Hippocampal formation (tissue), 2 donors: ENCODE measurements at regions not wholly inside any gene's neighbourhood (a gene's known extent, or its start where the extent isn't known, plus 50 kb on each side); places are given as distances from the start of the nearest gene placed in this dataset.

Experiments used
- DNase-seq, 2 donors: peaks; one replicate each; lab custom pipeline; 2025; lab: John Stamatoyannopoulos, UW

- DNase-seq: peak in 1 of 2 donors; percentile 51
These were observed 100.8 kb downstream of the PPM1A start for GRCh38 chr14:60349663-60350365.

- DNase-seq: no peak
These were observed 101.3 kb downstream of the PPM1A start for GRCh38 chr14:60350366-60350720.

- no peak for DNase-seq
These were observed 104.4 kb downstream of the PPM1A start for GRCh38 chr14:60353420-60353819.

- no peak for DNase-seq
These were observed 106.7 kb downstream of the PPM1A start for GRCh38 chr14:60355768-60356167.

- no peak for DNase-seq
These were observed 107.4 kb downstream of the PPM1A start for GRCh38 chr14:60356386-60356785.

GRCh38 chr14:60356906-60357550 lies 108.0 kb downstream of the PPM1A start:
- no peak for DNase-seq

GRCh38 chr14:60357551-60358149 lies 108.6 kb downstream of the PPM1A start:
- no peak for DNase-seq

GRCh38 chr14:60363275-60363674 lies 114.3 kb downstream of the PPM1A start:
- DNase-seq: no peak

- no peak for DNase-seq
These were observed 114.7 kb downstream of the PPM1A start for GRCh38 chr14:60363687-60364086.

GRCh38 chr14:60381909-60382308 lies 104.0 kb downstream of the C14orf39 start:
- no peak for DNase-seq
